ENCODE measurements at regions not wholly inside any gene's neighbourhood (a gene's known extent, or its start where the extent isn't known, plus 50 kb on each side); places are given as distances from the start of the nearest gene placed in this dataset.

- intact Hi-C loops (cut with DNase I) = no loop called here
- no peaks in the 10 kb centered on the region for H3K36me3 ChIP-seq (replicated peaks in 1 of 2)
- no peaks in the 10 kb centered on the region for H3K4me1 ChIP-seq (replicated peaks in 1 of 2)
- H3K27ac ChIP-seq = no peak overlapping the region
- no peaks in the 10 kb centered on the region for H3K27me3 ChIP-seq
- no peak for DNase-seq
- no peaks in the 10 kb centered on the region for H3K9me3 ChIP-seq (replicated peaks in 1 of 3)
- WGBS, 4 donors = 58 to 90% (median 81%) methylated on average over 1 of the region's 1 CpG
- TF ChIP-seq, protein P1, sequence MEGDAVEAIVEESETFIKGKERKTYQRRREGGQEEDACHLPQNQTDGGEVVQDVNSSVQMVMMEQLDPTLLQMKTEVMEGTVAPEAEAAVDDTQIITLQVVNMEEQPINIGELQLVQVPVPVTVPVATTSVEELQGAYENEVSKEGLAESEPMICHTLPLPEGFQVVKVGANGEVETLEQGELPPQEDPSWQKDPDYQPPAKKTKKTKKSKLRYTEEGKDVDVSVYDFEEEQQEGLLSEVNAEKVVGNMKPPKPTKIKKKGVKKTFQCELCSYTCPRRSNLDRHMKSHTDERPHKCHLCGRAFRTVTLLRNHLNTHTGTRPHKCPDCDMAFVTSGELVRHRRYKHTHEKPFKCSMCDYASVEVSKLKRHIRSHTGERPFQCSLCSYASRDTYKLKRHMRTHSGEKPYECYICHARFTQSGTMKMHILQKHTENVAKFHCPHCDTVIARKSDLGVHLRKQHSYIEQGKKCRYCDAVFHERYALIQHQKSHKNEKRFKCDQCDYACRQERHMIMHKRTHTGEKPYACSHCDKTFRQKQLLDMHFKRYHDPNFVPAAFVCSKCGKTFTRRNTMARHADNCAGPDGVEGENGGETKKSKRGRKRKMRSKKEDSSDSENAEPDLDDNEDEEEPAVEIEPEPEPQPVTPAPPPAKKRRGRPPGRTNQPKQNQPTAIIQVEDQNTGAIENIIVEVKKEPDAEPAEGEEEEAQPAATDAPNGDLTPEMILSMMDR (IDR thresholded peaks at IDR 0.05) = no peak
- TF ChIP-seq POLR2A (IDR thresholded peaks at IDR 0.05) = no peak
- H3K4me3 ChIP-seq = no peak overlapping the region
Measured at GRCh38 chr7:17070231-17070708, 188.5 kb upstream of the AGR3 start.

DNA sequence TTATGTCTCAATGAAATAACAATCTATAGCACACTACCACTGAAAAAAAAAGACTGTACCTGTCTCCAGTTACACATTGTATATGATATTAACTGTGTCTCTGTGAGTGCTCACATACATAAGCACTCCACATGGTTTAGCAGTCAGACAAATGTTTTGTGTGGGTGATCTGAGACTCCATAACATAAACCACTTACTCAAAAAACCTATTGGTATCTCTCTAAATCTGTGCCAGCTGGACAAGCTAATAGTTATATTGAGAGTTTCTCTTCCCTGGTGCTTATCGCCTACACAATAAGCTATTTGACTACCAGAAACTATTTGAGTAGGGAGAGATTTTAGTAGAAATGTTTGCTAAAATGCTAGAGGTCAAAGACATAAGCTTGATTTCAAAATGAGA lies 190.1 kb upstream of the AGR3 start:
- Histone ChIP-seq H3K4me3 (no peak overlapping the region), H3K9me3 (replicated peaks in 1 of 3) (no peaks in the 10 kb centered on the region), H3K27me3 (no peaks in the 10 kb centered on the region), H3K36me3 (replicated peaks in 1 of 2) (no peaks in the 10 kb centered on the region), H3K4me1 (replicated peaks in 1 of 2) (no peaks in the 10 kb centered on the region), H3K27ac (no peak overlapping the region)
- TF ChIP-seq, protein P1 (IDR thresholded peaks at IDR 0.05) = no peak
- no peak for TF ChIP-seq POLR2A (IDR thresholded peaks at IDR 0.05)
- intact Hi-C loops (cut with DNase I) = no loop called here
- WGBS, 4 donors = 79 to 89% (median 84%) methylated on average over 1 of the region's 1 CpG
- DNase-seq = no peak

- no peak for TF ChIP-seq POLR2A (IDR thresholded peaks at IDR 0.05)
- TF ChIP-seq, protein P1 (IDR thresholded peaks at IDR 0.05) = no peak
- no peaks in the 10 kb centered on the region for H3K9me3 ChIP-seq (replicated peaks in 1 of 3)
- no peak for DNase-seq
- WGBS, 4 donors = 76 to 88% (median 81%) methylated on average over 6 of the region's 6 CpGs
- intact Hi-C loops (cut with DNase I) = no loop called here
- no peak overlapping the region for H3K4me3 ChIP-seq
- H3K27ac ChIP-seq = no peak overlapping the region
- H3K27me3 ChIP-seq = no peaks in the 10 kb centered on the region
- H3K4me1 ChIP-seq (replicated peaks in 1 of 2) = no peaks in the 10 kb centered on the region
- H3K36me3 ChIP-seq (replicated peaks in 1 of 2) = no peaks in the 10 kb centered on the region
Measured at GRCh38 chr7:17075601-17076255, 193.9 kb upstream of the AGR3 start.

DNA sequence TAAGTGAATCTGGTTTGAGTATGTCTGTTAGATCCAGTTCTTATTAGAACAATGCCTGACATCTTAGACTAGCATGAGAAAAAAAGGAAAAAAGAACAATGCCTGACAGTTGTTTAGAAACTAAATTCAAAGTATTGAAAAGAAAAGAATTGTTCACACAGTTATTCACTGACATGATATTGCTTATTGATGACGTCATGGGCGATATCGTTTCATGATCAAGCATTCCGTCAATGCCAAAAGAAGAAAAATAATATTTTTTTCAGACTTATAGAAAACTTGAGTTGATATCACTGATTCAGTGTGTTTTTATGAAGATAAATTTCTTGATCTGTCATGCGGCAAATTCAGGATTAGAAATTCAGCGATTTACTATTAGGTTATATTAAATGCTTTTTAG lies 196.5 kb upstream of the AGR3 start:
- H3K9me3 ChIP-seq (replicated peaks in 1 of 3) = no peaks in the 10 kb centered on the region
- no peak for DNase-seq
- 87 to 92% (median 90%) methylated on average over 6 of the region's 6 CpGs for WGBS, 4 donors
- intact Hi-C loops (cut with DNase I) = no loop called here
- H3K27ac ChIP-seq = no peak overlapping the region
- no peaks in the 10 kb centered on the region for H3K27me3 ChIP-seq
- no peak overlapping the region for H3K4me3 ChIP-seq
- no peaks in the 10 kb centered on the region for H3K4me1 ChIP-seq (replicated peaks in 1 of 2)
- H3K36me3 ChIP-seq (replicated peaks in 1 of 2) = no peaks in the 10 kb centered on the region
- TF ChIP-seq, protein P1 (IDR thresholded peaks at IDR 0.05) = no peak
- TF ChIP-seq POLR2A (IDR thresholded peaks at IDR 0.05) = no peak

All from adrenal gland (tissue), 9 donors.